Tibial nerve (tissue), 4 donors: ENCODE measurements at regions not wholly inside any gene's neighbourhood (a gene's known extent, or its start where the extent isn't known, plus 50 kb on each side); places are given as distances from the start of the nearest gene placed in this dataset.

Experiments
- DNase-seq, 2 donors: peaks; one replicate each; pipeline ENCODE4 v3.0.0-alpha.2; 2019; ENCODE audit warnings: low spot score in 2 of 2
- H3K27ac ChIP-seq, 4 donors: fragments of 200-600 bp; sonication (generic) in 3 of 4; one replicate each; pipeline ENCODE4 v1.5.1; 2017 to 2019; ENCODE audit warnings: mild to moderate bottlenecking in 1 of 4
- H3K27me3 ChIP-seq, 2 donors: fragments of 200-600 bp; sonication (generic) in 1 of 2; one replicate each; pipeline versions ENCODE4 v1.5.1 to v1.6.0; 2017 to 2019
- H3K36me3 ChIP-seq, 3 donors: fragments of 200-600 bp; sonication (generic); one replicate each; pipeline ENCODE4 v1.5.1; 2018 to 2019
- H3K4me1 ChIP-seq, 4 donors: fragments of 200-600 bp; sonication (generic) in 3 of 4; one replicate each; pipeline ENCODE4 v1.5.1; 2017 to 2019
- H3K4me3 ChIP-seq, 4 donors: fragments of 200-600 bp; sonication (generic) in 3 of 4; one replicate each; pipeline ENCODE4 v1.5.1; 2017 to 2019; ENCODE audit warnings: mild to moderate bottlenecking in 1 of 4, moderate library complexity in 1 of 4
- H3K9me3 ChIP-seq, 4 donors: fragments of 200-600 bp; sonication (generic) in 3 of 4; one replicate each; pipeline ENCODE4 v1.5.1; 2017 to 2019
- EP300 ChIP-seq, 2 donors: sonication (generic); formaldehyde crosslinking; IDR thresholded peaks; one replicate each; pipeline ENCODE4 v1.6.1; 2017; ENCODE audit warnings: antibody characterized with exemption in 2 of 2, mild to moderate bottlenecking in 1 of 2
- POLR2A ChIP-seq, 2 donors: fragments of 450-650 bp; IDR thresholded peaks; one replicate each; pipeline ENCODE4 v1.6.1; 2017; ENCODE audit warnings: antibody characterized with exemption in 2 of 2, mild to moderate bottlenecking in 2 of 2, moderate library complexity in 2 of 2
- WGBS, 2 donors: methylation state at CpG; one replicate each; pipeline ENCODE4 v1.1.5; 2018; 5-methylcytosine and 5-hydroxymethylcytosine counted together
- TF ChIP-seq, protein P1 (sequence below), 5 experiments: fragments of 200-600 bp in 3 of 5; fragments of 450-650 bp in 2 of 5; sonication (generic) in 3 of 5; IDR thresholded peaks; one replicate each; pipeline ENCODE4 v1.5.1; 2016 to 2019; ENCODE audit warnings: antibody characterized with exemption in 5 of 5, mild to moderate bottlenecking in 3 of 5, moderate library complexity in 2 of 5

DNA sequence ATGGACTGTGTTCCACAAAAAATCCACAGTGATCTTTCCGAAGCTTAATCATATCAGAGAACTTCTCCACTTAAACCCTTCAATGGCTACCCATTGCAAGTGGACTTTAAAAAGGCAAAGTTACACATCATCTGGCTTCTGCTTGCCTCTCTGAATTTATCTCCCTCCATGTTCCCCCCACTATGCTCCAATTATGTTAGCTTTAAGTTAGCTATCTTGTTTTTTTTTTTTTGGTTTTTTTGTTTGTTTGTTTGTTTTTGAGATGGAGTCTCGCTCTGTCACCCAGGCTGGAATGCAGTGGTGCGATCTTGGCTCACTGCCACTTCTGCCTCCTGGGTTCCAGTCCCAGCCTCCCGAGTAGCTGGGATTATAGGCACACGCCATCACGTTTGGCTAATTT lies 166.4 kb upstream of the ADGRL2 start:
- DNase-seq = no peak
- H3K36me3 ChIP-seq = no peaks in the 10 kb centered on the region
- no peak overlapping the region for H3K4me3 ChIP-seq
- H3K9me3 ChIP-seq = no peaks in the 10 kb centered on the region
- TF ChIP-seq POLR2A (IDR thresholded peaks at IDR 0.05) (no peak), EP300 (IDR thresholded peaks at IDR 0.05) (no peak)
- TF ChIP-seq, protein P1, sequence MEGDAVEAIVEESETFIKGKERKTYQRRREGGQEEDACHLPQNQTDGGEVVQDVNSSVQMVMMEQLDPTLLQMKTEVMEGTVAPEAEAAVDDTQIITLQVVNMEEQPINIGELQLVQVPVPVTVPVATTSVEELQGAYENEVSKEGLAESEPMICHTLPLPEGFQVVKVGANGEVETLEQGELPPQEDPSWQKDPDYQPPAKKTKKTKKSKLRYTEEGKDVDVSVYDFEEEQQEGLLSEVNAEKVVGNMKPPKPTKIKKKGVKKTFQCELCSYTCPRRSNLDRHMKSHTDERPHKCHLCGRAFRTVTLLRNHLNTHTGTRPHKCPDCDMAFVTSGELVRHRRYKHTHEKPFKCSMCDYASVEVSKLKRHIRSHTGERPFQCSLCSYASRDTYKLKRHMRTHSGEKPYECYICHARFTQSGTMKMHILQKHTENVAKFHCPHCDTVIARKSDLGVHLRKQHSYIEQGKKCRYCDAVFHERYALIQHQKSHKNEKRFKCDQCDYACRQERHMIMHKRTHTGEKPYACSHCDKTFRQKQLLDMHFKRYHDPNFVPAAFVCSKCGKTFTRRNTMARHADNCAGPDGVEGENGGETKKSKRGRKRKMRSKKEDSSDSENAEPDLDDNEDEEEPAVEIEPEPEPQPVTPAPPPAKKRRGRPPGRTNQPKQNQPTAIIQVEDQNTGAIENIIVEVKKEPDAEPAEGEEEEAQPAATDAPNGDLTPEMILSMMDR (IDR thresholded peaks at IDR 0.05) = no peak
- H3K4me1 ChIP-seq = no peaks in the 10 kb centered on the region
- WGBS, 2 donors = 90 to 92% methylated on average over 6 of the region's 6 CpGs
- H3K27me3 ChIP-seq = no peaks in the 10 kb centered on the region
- H3K27ac ChIP-seq = no peak overlapping the region

GRCh38 chr1:81619156-81619555 lies 181.6 kb upstream of the ADGRL2 start:
- H3K36me3 ChIP-seq = no peaks in the 10 kb centered on the region
- no peak for DNase-seq
- H3K9me3 ChIP-seq = no peaks in the 10 kb centered on the region
- TF ChIP-seq, protein P1 (IDR thresholded peaks at IDR 0.05) = no peak
- TF ChIP-seq EP300 (IDR thresholded peaks at IDR 0.05) (no peak), POLR2A (IDR thresholded peaks at IDR 0.05) (no peak)
- H3K4me3 ChIP-seq = no peak overlapping the region
- peaks cover 0 to 3% (median 0%) of the 10 kb centered on the region in 4 donors for H3K4me1 ChIP-seq
- no peaks in the 10 kb centered on the region for H3K27me3 ChIP-seq
- WGBS, 2 donors = 51 to 59% methylated on average over 3 of the region's 3 CpGs
- no peak overlapping the region for H3K27ac ChIP-seq

DNA sequence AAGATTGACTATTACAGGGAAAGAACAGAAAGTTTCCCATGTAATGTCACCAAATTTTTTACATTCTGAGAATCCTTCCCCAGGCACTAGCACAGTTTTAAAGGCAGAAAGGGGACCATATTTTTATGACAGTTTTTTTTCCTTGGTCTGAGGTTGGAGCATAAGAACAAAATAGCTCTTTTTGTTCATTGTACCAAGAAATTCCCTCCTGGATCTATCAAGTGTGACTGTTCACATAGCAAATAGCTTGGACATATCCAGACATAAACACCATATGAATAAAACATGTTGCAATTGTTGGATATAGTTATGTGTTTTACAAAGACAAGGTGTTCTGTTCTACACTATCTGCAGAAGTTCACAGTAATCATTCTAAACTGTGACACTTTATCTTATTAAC lies 182.4 kb upstream of the ADGRL2 start:
- H3K27me3 ChIP-seq = no peaks in the 10 kb centered on the region
- TF ChIP-seq POLR2A (IDR thresholded peaks at IDR 0.05) (no peak), EP300 (IDR thresholded peaks at IDR 0.05) (no peak)
- TF ChIP-seq, protein P1 (IDR thresholded peaks at IDR 0.05) = no peak
- no peaks in the 10 kb centered on the region for H3K9me3 ChIP-seq
- no peak overlapping the region for H3K27ac ChIP-seq
- H3K4me3 ChIP-seq = no peak overlapping the region
- DNase-seq = no peak
- peaks cover 0 to 3% (median 0%) of the 10 kb centered on the region in 4 donors for H3K4me1 ChIP-seq
- no peaks in the 10 kb centered on the region for H3K36me3 ChIP-seq

DNA sequence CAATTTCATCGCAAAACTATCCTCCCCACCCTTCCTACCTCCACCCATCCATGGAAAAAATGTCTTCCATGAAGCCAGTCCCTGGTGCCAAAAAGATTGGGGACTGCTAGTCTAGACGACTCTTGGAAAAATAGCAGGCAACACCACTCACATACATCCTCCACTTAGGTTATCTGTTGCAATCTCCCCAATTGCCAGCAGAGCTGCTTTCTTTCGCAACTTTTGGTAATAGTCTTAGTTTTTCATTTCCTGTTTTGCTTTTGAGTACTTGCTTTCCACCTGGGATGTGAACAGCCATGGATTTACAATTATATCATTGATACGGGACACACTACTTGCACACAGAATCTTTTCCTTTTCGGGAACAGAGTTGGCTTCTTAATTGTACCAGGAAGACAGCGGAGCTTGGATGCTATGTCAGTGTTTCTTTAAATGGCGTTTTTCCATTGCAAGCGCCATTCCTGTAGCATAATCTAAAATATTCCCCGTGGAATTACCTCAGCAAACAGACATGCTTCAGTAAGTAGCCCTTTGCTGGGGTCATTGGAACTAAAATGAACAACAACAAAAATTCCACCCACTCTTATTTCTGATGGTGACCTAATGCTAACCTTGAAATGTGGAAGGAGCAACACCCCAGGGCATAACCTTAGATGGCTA lies 183.3 kb upstream of the ADGRL2 start:
- Histone ChIP-seq H3K9me3 (no peaks in the 10 kb centered on the region), H3K36me3 (no peaks in the 10 kb centered on the region), H3K4me3 (no peak overlapping the region), H3K4me1 (peaks cover 0 to 3% (median 0%) of the 10 kb centered on the region in 4 donors), H3K27me3 (no peaks in the 10 kb centered on the region), H3K27ac (no peak overlapping the region)
- no peak for TF ChIP-seq EP300 (IDR thresholded peaks at IDR 0.05)
- TF ChIP-seq POLR2A (IDR thresholded peaks at IDR 0.05) = no peak
- TF ChIP-seq, protein P1 (IDR thresholded peaks at IDR 0.05) = peak in 1 of 5 experiments; percentile 6
- WGBS, 2 donors = 40% methylated on average over 9 of the region's 9 CpGs
- peak in 1 of 2 donors; percentile 5 for DNase-seq

- no peaks in the 10 kb centered on the region for H3K27me3 ChIP-seq
- H3K36me3 ChIP-seq = no peaks in the 10 kb centered on the region
- TF ChIP-seq, protein P1 (IDR thresholded peaks at IDR 0.05) = no peak
- H3K4me3 ChIP-seq = no peak overlapping the region
- 75 to 81% methylated on average over 3 of the region's 3 CpGs for WGBS, 2 donors
- peaks cover 0 to 3% (median 0%) of the 10 kb centered on the region in 4 donors for H3K4me1 ChIP-seq
- H3K9me3 ChIP-seq = no peaks in the 10 kb centered on the region
- H3K27ac ChIP-seq = no peak overlapping the region
- no peak for DNase-seq
These were observed 186.9 kb upstream of the ADGRL2 start for GRCh38 chr1:81613803-81614202.
